CD14-positive monocyte (primary cell): ENCODE measurements at regions not wholly inside any gene's neighbourhood (a gene's known extent, or its start where the extent isn't known, plus 50 kb on each side); places are given as distances from the start of the nearest gene placed in this dataset.

ENCODE experiments used
- DNase-seq, 3 donors: peaks; one replicate each; pipeline ENCODE4 v3.0.0-alpha.2; 2011 to 2022
- H2AFZ ChIP-seq: 2 replicates; pipeline ENCODE4 v1.6.0; 2012; ENCODE audit warnings: mild to moderate bottlenecking, low read depth, low read length, inconsistent platforms; ENCODE audit not compliant: insufficient read depth, poor library complexity, severe bottlenecking
- H3K27ac ChIP-seq, 2 donors: 1 replicate in 1 of 2; 2 replicates in 1 of 2; pipeline ENCODE4 v1.5.1; 2012 to 2013; ENCODE audit warnings: low read length in 2 of 2, control low read depth in 1 of 2, inconsistent platforms in 1 of 2, low read depth in 1 of 2, mild to moderate bottlenecking in 1 of 2
- H3K27me3 ChIP-seq, 2 donors: one replicate each; pipeline versions ENCODE4 v1.6.0 to v1.6.1; 2011 to 2013; ENCODE audit warnings: low read length in 2 of 2; ENCODE audit not compliant: control insufficient read depth in 2 of 2, insufficient read depth in 2 of 2
- H3K36me3 ChIP-seq, 2 donors: replicated peaks in 1 of 2; 1 replicate in 1 of 2; 2 replicates in 1 of 2; pipeline versions ENCODE4 v1.5.1 to v1.6.1; 2012 to 2013; ENCODE audit warnings: low read length in 2 of 2, control low read depth in 1 of 2, inconsistent platforms in 1 of 2, mild to moderate bottlenecking in 1 of 2; ENCODE audit not compliant: insufficient read depth in 2 of 2, control insufficient read depth in 1 of 2
- H3K4me1 ChIP-seq, 2 donors: 1 replicate in 1 of 2; 2 replicates in 1 of 2; pipeline versions ENCODE4 v1.5.1 to v1.6.1; 2012 to 2013; ENCODE audit warnings: low read length in 2 of 2, control low read depth in 1 of 2, inconsistent platforms in 1 of 2, mild to moderate bottlenecking in 1 of 2, moderate library complexity in 1 of 2; ENCODE audit not compliant: insufficient read depth in 2 of 2, control insufficient read depth in 1 of 2
- H3K4me2 ChIP-seq: replicated peaks from 2 replicates; pipeline ENCODE3; 2012; ENCODE audit warnings: low read length, moderate library complexity, mild to moderate bottlenecking; ENCODE audit not compliant: poor library complexity, severe bottlenecking; ENCODE audit errors: extremely low read depth
- H3K4me3 ChIP-seq, 3 experiments: fragments of 200-600 bp in 1 of 3; sonication (generic) in 1 of 3; replicated peaks in 1 of 3; 1 replicate in 2 of 3; 2 replicates in 1 of 3; pipeline ENCODE4 v1.5.1; 2011 to 2013; ENCODE audit warnings: low read length in 3 of 3, mild to moderate bottlenecking in 3 of 3, control low read depth in 2 of 3, low read depth in 2 of 3, inconsistent platforms in 1 of 3, moderate library complexity in 1 of 3
- H3K79me2 ChIP-seq: 2 replicates; pipeline ENCODE4 v1.6.0; 2012; ENCODE audit warnings: mild to moderate bottlenecking, control low read depth, inconsistent platforms, low read length, moderate library complexity; ENCODE audit not compliant: insufficient read depth
- H3K9ac ChIP-seq: 2 replicates; pipeline ENCODE4 v1.6.0; 2017; ENCODE audit warnings: low read length, mild to moderate bottlenecking; ENCODE audit not compliant: insufficient read depth, poor library complexity, severe bottlenecking
- H3K9me3 ChIP-seq, 2 donors: replicated peaks in 1 of 2; 1 replicate in 1 of 2; 2 replicates in 1 of 2; pipeline versions ENCODE4 v1.5.1 to v1.6.1; 2012 to 2013; ENCODE audit warnings: low read length in 2 of 2, control low read depth in 1 of 2; ENCODE audit not compliant: control insufficient read depth in 1 of 2, insufficient read depth in 1 of 2
- H4K20me1 ChIP-seq: 2 replicates; pipeline ENCODE4 v1.6.0; 2012; ENCODE audit warnings: mild to moderate bottlenecking, low read length, control low read depth, moderate library complexity; ENCODE audit not compliant: insufficient read depth
- H3K27ac Mint-ChIP-seq, 7 donors: one replicate each; pipeline ENCODE4 v1.8.0; 2020; ENCODE audit warnings: mild to moderate bottlenecking in 7 of 7, mixed read lengths in 7 of 7, moderate library complexity in 6 of 7, inconsistent platforms in 2 of 7
- H3K27me3 Mint-ChIP-seq, 3 donors: one replicate each; pipeline ENCODE4 v1.8.0; 2021 to 2022; ENCODE audit warnings: low read depth in 3 of 3, mild to moderate bottlenecking in 3 of 3, mixed read lengths in 3 of 3, moderate library complexity in 3 of 3, inconsistent platforms in 1 of 3
- H3K36me3 Mint-ChIP-seq, 2 donors: one replicate each; pipeline ENCODE4 v1.8.0; 2020; ENCODE audit warnings: mixed read lengths in 2 of 2, inconsistent platforms in 1 of 2, mild to moderate bottlenecking in 1 of 2
- H3K4me1 Mint-ChIP-seq: one replicate; pipeline ENCODE4 v1.8.0; 2020; ENCODE audit warnings: mild to moderate bottlenecking, mixed read lengths
- H3K4me3 Mint-ChIP-seq, 2 donors: one replicate each; pipeline ENCODE4 v1.8.0; 2020; ENCODE audit warnings: mild to moderate bottlenecking in 2 of 2, mixed read lengths in 2 of 2, moderate library complexity in 1 of 2
- H3K9me3 Mint-ChIP-seq, 7 donors: one replicate each; pipeline ENCODE4 v1.8.0; 2020 to 2022; ENCODE audit warnings: mixed read lengths in 7 of 7, mild to moderate bottlenecking in 6 of 7, moderate library complexity in 6 of 7, inconsistent platforms in 2 of 7
- CTCF ChIP-seq: fragments of 200-600 bp; IDR thresholded peaks from one replicate; pipeline ENCODE4 v1.8.0; 2022; ENCODE audit warnings: antibody characterized with exemption, mild to moderate bottlenecking
- WGBS: methylation state at CpG from one replicate; pipeline ENCODE4 v1.1.5; 2013; ENCODE audit warnings: missing lambda C conversion rate; ENCODE audit not compliant: insufficient coverage; 5-methylcytosine and 5-hydroxymethylcytosine counted together
- intact Hi-C, 2 donors: fragments of 100-400 bp; cut with micrococcal nuclease; formaldehyde crosslinking; loops; one replicate each; pipeline versions ENCODE4 v1.15.0 to v1.15.1; 2023

GRCh38 chr3:139764069-139764905, 86.5 kb upstream of the NMNAT3 start:
- 67% methylated on average over 3 of the region's 7 CpGs for WGBS
- no peaks in the 10 kb centered on the region for H3K36me3 Mint-ChIP-seq
- Histone ChIP-seq H4K20me1 (no peaks in the 10 kb centered on the region), H3K4me1 (no peaks in the 10 kb centered on the region), H3K79me2 (no peaks in the 10 kb centered on the region), H3K27ac (no peak overlapping the region), H2AFZ (no peak overlapping the region), H3K9me3 (no peaks in the 10 kb centered on the region), H3K9ac (no peak overlapping the region), H3K4me2 (no peak overlapping the region), H3K4me3 (no peak overlapping the region), H3K27me3 (no peaks in the 10 kb centered on the region), H3K36me3 (no peaks in the 10 kb centered on the region)
- no peak overlapping the region for H3K4me3 Mint-ChIP-seq
- intact Hi-C loops = no loop called here
- DNase-seq = no peak
- peaks cover 2 to 6% (median 2%) of the 10 kb centered on the region in 3 donors for H3K27me3 Mint-ChIP-seq
- no peaks in the 10 kb centered on the region for H3K4me1 Mint-ChIP-seq
- no peak overlapping the region for H3K27ac Mint-ChIP-seq
- no peak for TF ChIP-seq CTCF
- H3K9me3 Mint-ChIP-seq = peaks cover 0 to 3% (median 0%) of the 10 kb centered on the region in 7 donors

GRCh38 chr3:139762302-139762701, 84.5 kb upstream of the NMNAT3 start:
- intact Hi-C loops = no loop called here
- no peak for DNase-seq
- no peaks in the 10 kb centered on the region for H3K36me3 Mint-ChIP-seq
- H3K27me3 ChIP-seq = no peaks in the 10 kb centered on the region
- no peak overlapping the region for H3K9ac ChIP-seq
- peaks cover 2 to 6% (median 2%) of the 10 kb centered on the region in 3 donors for H3K27me3 Mint-ChIP-seq
- H3K9me3 ChIP-seq = no peaks in the 10 kb centered on the region
- H3K79me2 ChIP-seq = no peaks in the 10 kb centered on the region
- H3K4me3 ChIP-seq = no peak overlapping the region
- no peaks in the 10 kb centered on the region for H3K4me1 ChIP-seq
- no peak for TF ChIP-seq CTCF
- no peaks in the 10 kb centered on the region for H3K4me1 Mint-ChIP-seq
- no peak overlapping the region for H3K27ac ChIP-seq
- H4K20me1 ChIP-seq = no peaks in the 10 kb centered on the region
- H3K27ac Mint-ChIP-seq = peak overlapping the region in 1 of 7 donors; percentile 43
- peaks cover 0 to 5% (median 0%) of the 10 kb centered on the region in 7 donors for H3K9me3 Mint-ChIP-seq
- H3K36me3 ChIP-seq = no peaks in the 10 kb centered on the region
- WGBS = 76% methylated on average over 9 of the region's 9 CpGs
- no peak overlapping the region for H3K4me2 ChIP-seq
- no peak overlapping the region for H2AFZ ChIP-seq
- no peak overlapping the region for H3K4me3 Mint-ChIP-seq
